GM12873 (cell line): ENCODE measurements at regions not wholly inside any gene's neighbourhood (a gene's known extent, or its start where the extent isn't known, plus 50 kb on each side); places are given as distances from the start of the nearest gene placed in this dataset.
A peak's percentile ranks its signal among the peaks of the same experiment; 100 is the strongest.

Experiments used
- TF ChIP-seq, protein P1 (sequence below): IDR thresholded peaks from 2 replicates; pipeline ENCODE4 v1.5.1; 2012; ENCODE audit warnings: low read depth, mild to moderate bottlenecking, moderate library complexity, low read length, control low read depth; ENCODE audit not compliant: insufficient read depth; ENCODE audit errors: missing control alignments

DNA sequence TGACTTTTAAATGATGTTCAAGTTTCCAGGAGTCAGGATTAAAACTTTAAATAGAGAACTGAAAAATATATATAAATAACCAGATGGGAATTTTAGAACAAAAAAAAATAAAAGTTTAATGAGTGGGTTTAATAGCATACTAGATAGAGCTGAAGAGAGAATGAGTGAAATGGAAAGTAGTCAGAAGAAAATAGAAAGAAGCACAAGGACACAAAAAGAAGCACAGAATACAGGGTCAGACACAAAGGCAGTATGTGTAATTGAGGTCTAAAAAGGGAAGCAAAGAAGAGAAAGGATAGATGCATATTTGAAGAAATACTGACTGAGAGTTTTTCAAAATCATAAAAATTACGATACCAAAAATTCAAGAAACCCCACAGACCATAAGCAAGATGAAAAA, 159.8 kb upstream of the FERMT1 start:
- TF ChIP-seq, protein P1, sequence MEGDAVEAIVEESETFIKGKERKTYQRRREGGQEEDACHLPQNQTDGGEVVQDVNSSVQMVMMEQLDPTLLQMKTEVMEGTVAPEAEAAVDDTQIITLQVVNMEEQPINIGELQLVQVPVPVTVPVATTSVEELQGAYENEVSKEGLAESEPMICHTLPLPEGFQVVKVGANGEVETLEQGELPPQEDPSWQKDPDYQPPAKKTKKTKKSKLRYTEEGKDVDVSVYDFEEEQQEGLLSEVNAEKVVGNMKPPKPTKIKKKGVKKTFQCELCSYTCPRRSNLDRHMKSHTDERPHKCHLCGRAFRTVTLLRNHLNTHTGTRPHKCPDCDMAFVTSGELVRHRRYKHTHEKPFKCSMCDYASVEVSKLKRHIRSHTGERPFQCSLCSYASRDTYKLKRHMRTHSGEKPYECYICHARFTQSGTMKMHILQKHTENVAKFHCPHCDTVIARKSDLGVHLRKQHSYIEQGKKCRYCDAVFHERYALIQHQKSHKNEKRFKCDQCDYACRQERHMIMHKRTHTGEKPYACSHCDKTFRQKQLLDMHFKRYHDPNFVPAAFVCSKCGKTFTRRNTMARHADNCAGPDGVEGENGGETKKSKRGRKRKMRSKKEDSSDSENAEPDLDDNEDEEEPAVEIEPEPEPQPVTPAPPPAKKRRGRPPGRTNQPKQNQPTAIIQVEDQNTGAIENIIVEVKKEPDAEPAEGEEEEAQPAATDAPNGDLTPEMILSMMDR: no peak

DNA sequence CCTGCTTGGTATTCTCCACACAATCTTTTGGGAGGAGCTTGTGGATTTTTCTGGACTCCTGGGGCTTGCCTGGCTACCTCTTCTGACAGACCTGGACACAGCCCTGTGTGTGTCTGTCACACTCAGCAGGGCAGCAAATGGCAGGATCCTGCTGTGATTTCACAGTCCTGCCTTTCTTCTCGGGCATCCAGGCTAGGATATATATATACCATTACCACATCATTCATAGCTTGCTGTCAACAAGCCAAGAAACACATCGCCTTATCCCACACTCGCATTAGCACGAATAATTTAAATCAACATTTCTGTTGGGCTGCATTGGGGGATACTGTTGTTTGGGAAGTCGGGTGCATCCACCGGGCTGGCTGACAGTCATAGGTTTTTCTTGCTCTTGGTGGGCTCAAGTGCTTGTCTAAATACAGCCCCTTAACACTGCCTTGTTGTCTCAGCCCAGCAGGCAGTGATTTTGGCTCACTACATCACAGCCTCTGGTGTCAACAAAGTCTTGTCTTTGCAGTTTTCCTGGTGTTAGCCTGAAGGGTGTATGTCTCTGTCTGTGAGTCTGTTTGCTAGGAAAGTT, 154.9 kb upstream of the FERMT1 start:
- TF ChIP-seq, protein P1: no peak

DNA sequence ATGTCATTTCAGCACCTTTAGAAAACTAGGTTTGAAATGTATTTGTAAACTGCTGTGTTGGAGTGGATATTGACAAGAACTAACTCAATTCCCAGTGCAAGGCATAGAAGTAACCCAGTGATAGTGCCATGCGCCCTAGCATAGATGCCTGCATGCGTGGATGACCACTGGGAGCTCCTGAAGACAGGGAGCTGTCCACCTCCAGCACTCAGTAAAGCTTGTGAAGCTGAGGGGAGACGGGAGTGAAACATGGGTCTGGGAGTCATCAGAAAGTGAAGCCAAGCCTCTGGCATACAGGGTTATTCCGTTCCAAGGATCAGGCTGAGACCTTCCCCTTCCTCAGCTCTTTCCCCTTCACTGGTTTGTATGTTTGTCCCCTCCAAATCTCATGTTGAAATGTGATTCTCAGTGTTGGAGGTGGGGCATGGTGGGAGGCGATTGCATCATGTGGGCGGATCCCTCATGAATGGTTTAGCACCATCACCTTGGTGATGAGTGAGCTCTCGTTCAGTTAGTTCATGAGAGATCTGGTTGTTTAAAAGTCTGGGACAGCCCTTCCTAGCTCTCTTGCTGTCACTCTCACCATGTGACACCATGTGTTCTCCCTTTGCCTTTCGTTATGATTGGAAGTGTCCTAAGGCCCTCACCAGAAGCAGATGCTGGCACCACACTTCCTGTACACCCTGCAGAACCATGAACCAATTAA, 146.5 kb upstream of the FERMT1 start:
- TF ChIP-seq, protein P1: no peak

- TF ChIP-seq, protein P1: peak; percentile 22
These were observed 142.5 kb upstream of the FERMT1 start for GRCh38 chr20:6265204-6265904.

GRCh38 chr20:6253396-6253795, 130.6 kb upstream of the FERMT1 start:
- TF ChIP-seq, protein P1: no peak

DNA sequence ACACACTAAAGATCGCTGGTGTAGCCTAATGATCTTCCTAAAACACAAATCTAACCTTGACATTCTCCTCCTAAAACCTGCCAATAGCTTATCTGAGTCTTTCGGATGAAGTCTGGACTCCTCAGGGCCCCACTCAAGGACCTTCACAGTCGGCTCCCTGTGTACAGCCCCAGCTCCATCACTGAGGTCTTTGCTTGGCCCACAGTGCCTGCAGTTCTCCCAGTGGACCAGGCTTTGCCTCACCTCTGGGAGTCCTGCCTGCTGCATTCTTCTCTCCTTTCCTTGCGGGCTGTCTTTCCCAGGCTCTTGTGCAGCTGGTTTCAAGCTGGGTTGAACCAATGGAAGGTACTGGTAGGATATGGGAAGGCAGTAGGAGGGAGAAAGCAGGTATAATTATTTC, 122.6 kb upstream of the FERMT1 start:
- TF ChIP-seq, protein P1: no peak

GRCh38 chr20:6241591-6241990, 118.8 kb upstream of the FERMT1 start:
- TF ChIP-seq, protein P1: no peak
